DOHH2 (cell line): ENCODE measurements at regions not wholly inside any gene's neighbourhood (a gene's known extent, or its start where the extent isn't known, plus 50 kb on each side); places are given as distances from the start of the nearest gene placed in this dataset.

Source experiments
- H3F3A ChIP-seq: fragments of 200-600 bp; sonication (generic), shearing (Covaris generic); 2 replicates; pipeline ENCODE4 v1.6.0; 2016; ENCODE audit warnings: antibody characterized with exemption, mild to moderate bottlenecking; ENCODE audit not compliant: control insufficient read depth, insufficient read depth
- H3K27ac ChIP-seq: fragments of 200-600 bp; sonication (generic); 2 replicates; pipeline ENCODE4 v1.5.1; 2014; ENCODE audit warnings: low read depth, mild to moderate bottlenecking, low read length, moderate library complexity
- H3K27me3 ChIP-seq: fragments of 200-600 bp; sonication (generic); 2 replicates; pipeline ENCODE4 v1.6.1; 2014; ENCODE audit warnings: mild to moderate bottlenecking, low read length, mixed read lengths; ENCODE audit not compliant: control insufficient read depth
- H3K36me3 ChIP-seq: fragments of 200-600 bp; sonication (generic); 2 replicates; pipeline ENCODE4 v1.6.1; 2014; ENCODE audit warnings: mild to moderate bottlenecking, low read length, moderate library complexity, mixed read lengths; ENCODE audit not compliant: control insufficient read depth
- H3K4me1 ChIP-seq: fragments of 200-600 bp; sonication (generic); 2 replicates; pipeline ENCODE4 v1.6.1; 2014; ENCODE audit warnings: mild to moderate bottlenecking, low read length, mixed read lengths; ENCODE audit not compliant: control insufficient read depth
- H3K4me2 ChIP-seq: fragments of 200-600 bp; sonication (generic); 2 replicates; pipeline ENCODE4 v1.6.0; 2014; ENCODE audit warnings: mild to moderate bottlenecking, low read length, moderate library complexity
- H3K4me3 ChIP-seq: fragments of 200-600 bp; sonication (generic); 2 replicates; pipeline ENCODE4 v1.5.1; 2014; ENCODE audit warnings: mild to moderate bottlenecking, low read length, mixed read lengths
- H3K79me2 ChIP-seq: fragments of 200-600 bp; sonication (generic); 2 replicates; pipeline ENCODE4 v1.6.1; 2014; ENCODE audit warnings: mild to moderate bottlenecking, low read length, mixed read lengths; ENCODE audit not compliant: control insufficient read depth
- H3K9me2 ChIP-seq: fragments of 200-600 bp; sonication (generic); replicated peaks from 2 replicates; pipeline ENCODE4 v1.6.1; 2014; ENCODE audit warnings: mild to moderate bottlenecking, low read length, mixed read lengths; ENCODE audit not compliant: control insufficient read depth
- H3K9me3 ChIP-seq: fragments of 200-600 bp; sonication (generic); 2 replicates; pipeline ENCODE4 v1.6.1; 2014; ENCODE audit warnings: antibody characterized with exemption, low read length, mixed read lengths; ENCODE audit not compliant: control insufficient read depth, insufficient read depth
- H4K20me1 ChIP-seq: fragments of 200-600 bp; sonication (generic); 2 replicates; pipeline ENCODE4 v1.6.0; 2014; ENCODE audit warnings: low read depth, mild to moderate bottlenecking, antibody characterized with exemption, low read length, moderate library complexity; ENCODE audit not compliant: control insufficient read depth, insufficient read depth
- CTCF ChIP-seq: fragments of 200-600 bp; sonication (generic); IDR thresholded peaks from one replicate; pipeline ENCODE4 v1.5.1; 2014; ENCODE audit warnings: antibody characterized with exemption, mild to moderate bottlenecking, low read depth, low read length; ENCODE audit not compliant: poor library complexity, severe bottlenecking
- EZH2phosphoT487 ChIP-seq: fragments of 200-600 bp; sonication (generic); IDR thresholded peaks from 2 replicates; pipeline ENCODE4 v1.6.1; 2017; ENCODE audit warnings: borderline replicate concordance, mild to moderate bottlenecking, antibody characterized with exemption, low read length, moderate library complexity, mixed read lengths

DNA sequence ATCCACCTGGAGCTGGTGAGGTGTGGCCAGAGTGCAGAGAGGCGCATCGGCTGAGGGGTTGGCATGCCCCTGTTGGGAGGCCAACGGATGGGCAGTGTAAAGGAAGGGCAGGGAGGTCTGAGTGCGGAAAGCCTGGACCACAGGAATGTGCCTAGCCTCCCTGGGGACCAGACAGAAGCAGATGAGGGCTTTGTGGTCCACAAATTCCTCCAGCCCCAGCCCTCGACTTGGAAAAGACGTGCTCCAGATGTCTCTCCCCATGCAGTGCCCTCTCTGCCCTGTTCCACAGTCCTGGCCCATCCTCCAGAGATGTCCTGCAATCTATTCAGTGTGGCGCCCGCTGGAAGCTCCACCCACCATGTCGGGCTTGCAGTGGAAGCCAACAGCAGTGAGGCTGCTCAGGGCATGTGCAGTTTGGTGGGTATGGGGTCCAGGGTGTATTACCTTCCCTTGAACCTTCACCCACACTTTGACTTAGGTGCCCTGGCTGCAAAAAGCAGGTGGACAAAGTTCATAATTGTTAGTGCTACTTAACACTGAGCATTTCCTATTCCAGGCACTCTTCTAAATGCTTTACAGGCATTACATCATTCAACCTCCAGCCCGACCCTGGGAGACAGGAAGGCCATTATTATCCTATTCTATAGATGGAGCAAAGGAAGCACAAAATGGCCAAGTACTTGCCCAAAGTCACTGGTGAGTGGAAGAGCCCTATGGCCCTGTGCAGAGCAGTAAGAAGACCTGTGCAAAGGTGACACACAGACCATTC is 120.2 kb upstream of the SLC25A48 start:
- no peaks in the 10 kb centered on the region for H3K9me3 ChIP-seq
- H3K79me2 ChIP-seq, result no peaks in the 10 kb centered on the region
- no peak overlapping the region for H3K27ac ChIP-seq
- H3K4me1 ChIP-seq, result no peaks in the 10 kb centered on the region
- no peak overlapping the region for H3K4me2 ChIP-seq
- peaks cover 8% of the 10 kb centered on the region; the same call in 1 of the 2 replicates for H3K27me3 ChIP-seq
- H3K4me3 ChIP-seq, result no peak overlapping the region
- H4K20me1 ChIP-seq, result no peaks in the 10 kb centered on the region
- no peaks in the 10 kb centered on the region for H3K9me2 ChIP-seq
- no peak for TF ChIP-seq CTCF
- TF ChIP-seq EZH2phosphoT487, result no peak
- no peaks in the 10 kb centered on the region for H3F3A ChIP-seq
- no peaks in the 10 kb centered on the region for H3K36me3 ChIP-seq

DNA sequence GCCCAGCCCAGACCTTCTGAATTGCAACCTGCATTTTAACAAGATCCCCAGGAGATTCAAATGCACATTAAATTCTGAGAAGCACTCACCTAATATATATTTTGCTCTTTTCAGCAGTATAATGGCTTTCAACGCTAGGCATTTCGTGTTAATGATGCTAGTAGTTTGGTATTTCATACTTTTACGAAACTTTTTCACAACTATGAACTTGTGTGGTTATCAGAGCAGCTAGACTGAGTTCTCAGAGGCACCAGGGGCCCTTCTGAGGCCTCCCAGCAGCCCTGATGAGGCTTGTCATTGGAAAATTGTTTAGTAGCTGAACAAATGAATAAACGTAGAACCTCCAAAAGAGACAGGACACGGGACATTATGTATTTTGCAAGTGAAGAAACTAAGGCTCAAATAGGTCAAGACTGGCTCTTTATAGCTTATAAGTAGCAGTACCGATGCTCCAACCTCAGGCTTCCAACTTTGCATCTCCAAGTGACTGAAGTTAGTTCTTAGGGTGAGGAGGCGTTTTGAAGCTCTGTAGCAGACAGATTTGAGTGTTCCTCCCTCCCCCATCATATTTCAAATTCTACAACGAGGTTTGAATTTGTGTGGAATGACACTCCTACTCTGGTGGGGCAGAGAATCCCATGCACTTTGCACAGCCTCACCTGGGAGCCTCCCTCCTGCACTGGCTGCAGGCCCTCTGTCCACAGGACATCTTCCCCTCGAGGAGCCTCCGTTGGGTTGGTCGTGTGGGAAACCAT is 121.1 kb upstream of the SLC25A48 start:
- H3K27me3 ChIP-seq, result peaks cover 8% of the 10 kb centered on the region; the same call in 1 of the 2 replicates
- H3F3A ChIP-seq, result no peaks in the 10 kb centered on the region
- no peaks in the 10 kb centered on the region for H3K4me1 ChIP-seq
- no peak overlapping the region for H3K4me2 ChIP-seq
- no peaks in the 10 kb centered on the region for H3K36me3 ChIP-seq
- no peaks in the 10 kb centered on the region for H3K9me2 ChIP-seq
- H3K9me3 ChIP-seq, result no peaks in the 10 kb centered on the region
- H3K4me3 ChIP-seq, result no peak overlapping the region
- H3K79me2 ChIP-seq, result no peaks in the 10 kb centered on the region
- no peaks in the 10 kb centered on the region for H4K20me1 ChIP-seq
- H3K27ac ChIP-seq, result no peak overlapping the region
- TF ChIP-seq CTCF (no peak), EZH2phosphoT487 (no peak)

DNA sequence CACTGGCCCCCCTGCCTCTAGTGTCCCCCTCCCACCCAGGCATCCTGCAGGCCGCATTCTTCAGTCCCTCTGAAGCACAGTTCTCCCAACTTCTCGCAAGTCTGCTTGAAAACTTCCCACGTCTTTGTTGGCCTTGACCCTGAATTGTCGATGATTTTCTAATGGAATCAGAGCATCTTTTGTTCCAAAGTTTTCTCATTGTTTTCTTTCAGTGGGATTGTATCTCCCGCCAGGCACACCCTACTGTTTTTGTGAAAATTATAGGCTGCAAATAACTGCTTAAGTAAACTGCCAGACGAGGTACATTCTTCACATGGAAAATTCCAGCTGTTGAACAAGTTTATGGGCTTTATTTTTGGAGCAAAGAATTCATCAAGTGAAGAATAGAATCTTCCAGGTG is 122.6 kb upstream of the SLC25A48 start:
- TF ChIP-seq EZH2phosphoT487 (no peak), CTCF (no peak)

More for the DNA sequence above, 122.6 kb upstream of the SLC25A48 start:
- Histone ChIP-seq H3K9me3 (no peaks in the 10 kb centered on the region), H4K20me1 (no peaks in the 10 kb centered on the region), H3K27ac (no peak overlapping the region), H3K36me3 (no peaks in the 10 kb centered on the region), H3F3A (no peaks in the 10 kb centered on the region), H3K4me2 (no peak overlapping the region), H3K79me2 (no peaks in the 10 kb centered on the region), H3K4me1 (no peaks in the 10 kb centered on the region), H3K9me2 (no peaks in the 10 kb centered on the region), H3K27me3 (peaks cover 5% of the 10 kb centered on the region; the same call in 1 of the 2 replicates), H3K4me3 (no peak overlapping the region)
